ENCODE measurements at regions not wholly inside any gene's neighbourhood (a gene's known extent, or its start where the extent isn't known, plus 50 kb on each side); places are given as distances from the start of the nearest gene placed in this dataset.
"Not testable (repeated sequence)": the region's sequence is repeated elsewhere in the genome, so short reads cannot be mapped to it uniquely, and the experiment has no call there.

- DNase-seq (ENCODE audit: low spot score): no peak
These were observed 50.3 kb upstream of the CABCOCO1 start for GRCh38 chr10:61612450-61612849.

- no peak for DNase-seq (ENCODE audit: low spot score)
These were observed 50.7 kb upstream of the CABCOCO1 start for GRCh38 chr10:61612009-61612408.

GRCh38 chr10:61609701-61610100 is 53.0 kb upstream of the CABCOCO1 start:
- DNase-seq (ENCODE audit: low spot score): no peak

GRCh38 chr10:61608255-61609033 is 54.3 kb upstream of the CABCOCO1 start:
- no peak for DNase-seq (ENCODE audit: low spot score)

GRCh38 chr10:61606959-61607907 is 55.5 kb upstream of the CABCOCO1 start:
- no peak for DNase-seq (ENCODE audit: low spot score)

GRCh38 chr10:61605221-61605620 is 57.5 kb upstream of the CABCOCO1 start:
- no peak for DNase-seq (ENCODE audit: low spot score)

GRCh38 chr10:61600399-61600798 is 62.3 kb upstream of the CABCOCO1 start:
- DNase-seq (ENCODE audit: low spot score): no peak

- no peak for DNase-seq (ENCODE audit: low spot score)
These were observed 68.3 kb upstream of the CABCOCO1 start for GRCh38 chr10:61594430-61594829.

- DNase-seq (ENCODE audit: low spot score): no peak
These were observed 70.1 kb upstream of the CABCOCO1 start for GRCh38 chr10:61592581-61592980.

GRCh38 chr10:61589547-61590243 is 73.0 kb upstream of the CABCOCO1 start:
- peak; percentile 6 for DNase-seq (ENCODE audit: low spot score)

GRCh38 chr10:61588770-61589211 is 73.9 kb upstream of the CABCOCO1 start:
- no peak for DNase-seq (ENCODE audit: low spot score)

- DNase-seq (ENCODE audit: low spot score): no peak
These were observed 75.9 kb upstream of the CABCOCO1 start for GRCh38 chr10:61586829-61587228.

GRCh38 chr10:61580608-61581007 is 82.1 kb upstream of the CABCOCO1 start:
- no peak for DNase-seq (ENCODE audit: low spot score)

- DNase-seq (ENCODE audit: low spot score): not testable (repeated sequence)
These were observed 92.5 kb upstream of the CABCOCO1 start for GRCh38 chr10:61570204-61570603.

- no peak for DNase-seq (ENCODE audit: low spot score)
These were observed 95.0 kb upstream of the CABCOCO1 start for GRCh38 chr10:61567729-61568128.

- no peak for DNase-seq (ENCODE audit: low spot score)
These were observed 96.7 kb upstream of the CABCOCO1 start for GRCh38 chr10:61565819-61566560.

- no peak for DNase-seq (ENCODE audit: low spot score)
These were observed 98.3 kb upstream of the CABCOCO1 start for GRCh38 chr10:61564444-61564843.

- DNase-seq (ENCODE audit: low spot score): no peak
These were observed 103.1 kb upstream of the CABCOCO1 start for GRCh38 chr10:61559615-61560014.

GRCh38 chr10:61558188-61558587 is 104.5 kb upstream of the CABCOCO1 start:
- no peak for DNase-seq (ENCODE audit: low spot score)

GRCh38 chr10:61554925-61555324 is 101.7 kb upstream of the TMEM26 start:
- no peak for DNase-seq (ENCODE audit: low spot score)

- DNase-seq (ENCODE audit: low spot score): no peak
These were observed 96.7 kb upstream of the TMEM26 start for GRCh38 chr10:61549861-61550260.

GRCh38 chr10:61548364-61548763 is 95.2 kb upstream of the TMEM26 start:
- DNase-seq (ENCODE audit: low spot score): no peak

Data from COLO829 (cell line).